ENCODE measurements at regions not wholly inside any gene's neighbourhood (a gene's known extent, or its start where the extent isn't known, plus 50 kb on each side); places are given as distances from the start of the nearest gene placed in this dataset.

DNA sequence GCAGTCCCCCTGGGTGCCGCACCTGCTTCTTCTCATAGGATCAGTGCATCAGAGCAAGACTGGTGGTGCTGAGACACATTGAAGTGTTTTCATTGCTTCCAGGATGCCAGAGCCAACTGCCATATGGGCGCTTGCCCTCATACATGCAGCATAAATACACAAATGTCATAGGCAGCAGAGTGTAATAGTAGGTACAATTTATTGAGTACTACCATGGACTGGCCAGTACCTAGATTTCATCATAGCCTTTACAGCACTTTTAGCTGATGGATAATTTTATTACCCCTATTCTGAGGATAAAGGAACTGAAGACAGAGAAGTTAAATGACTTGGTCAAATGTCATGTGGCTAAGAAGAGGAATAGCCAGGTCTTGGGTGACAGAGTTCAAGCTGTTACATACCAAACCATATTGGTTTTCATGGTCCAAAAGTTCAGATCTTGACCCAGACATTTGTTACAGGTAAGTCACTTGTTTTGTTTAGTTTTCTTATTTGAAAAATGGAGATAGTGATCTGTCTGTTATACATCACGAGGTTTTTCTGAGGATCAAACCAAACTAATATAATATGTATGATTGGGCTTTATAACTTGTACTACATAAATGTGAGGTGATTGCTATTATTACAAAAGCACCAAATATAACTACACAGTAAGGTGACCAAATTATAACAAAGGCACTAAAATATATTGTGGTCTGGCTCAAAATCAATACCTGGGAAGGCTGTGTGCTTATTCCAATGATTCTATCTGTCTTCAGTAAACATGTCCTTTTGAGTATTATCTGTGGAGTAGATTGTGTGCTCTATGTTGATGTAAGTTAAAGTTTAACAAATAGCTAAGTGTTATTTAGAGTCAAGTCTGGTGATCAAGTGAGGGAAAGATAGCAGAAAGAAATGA, 151.9 kb upstream of the CYRIA start (continued):
- TF ChIP-seq, protein P1, sequence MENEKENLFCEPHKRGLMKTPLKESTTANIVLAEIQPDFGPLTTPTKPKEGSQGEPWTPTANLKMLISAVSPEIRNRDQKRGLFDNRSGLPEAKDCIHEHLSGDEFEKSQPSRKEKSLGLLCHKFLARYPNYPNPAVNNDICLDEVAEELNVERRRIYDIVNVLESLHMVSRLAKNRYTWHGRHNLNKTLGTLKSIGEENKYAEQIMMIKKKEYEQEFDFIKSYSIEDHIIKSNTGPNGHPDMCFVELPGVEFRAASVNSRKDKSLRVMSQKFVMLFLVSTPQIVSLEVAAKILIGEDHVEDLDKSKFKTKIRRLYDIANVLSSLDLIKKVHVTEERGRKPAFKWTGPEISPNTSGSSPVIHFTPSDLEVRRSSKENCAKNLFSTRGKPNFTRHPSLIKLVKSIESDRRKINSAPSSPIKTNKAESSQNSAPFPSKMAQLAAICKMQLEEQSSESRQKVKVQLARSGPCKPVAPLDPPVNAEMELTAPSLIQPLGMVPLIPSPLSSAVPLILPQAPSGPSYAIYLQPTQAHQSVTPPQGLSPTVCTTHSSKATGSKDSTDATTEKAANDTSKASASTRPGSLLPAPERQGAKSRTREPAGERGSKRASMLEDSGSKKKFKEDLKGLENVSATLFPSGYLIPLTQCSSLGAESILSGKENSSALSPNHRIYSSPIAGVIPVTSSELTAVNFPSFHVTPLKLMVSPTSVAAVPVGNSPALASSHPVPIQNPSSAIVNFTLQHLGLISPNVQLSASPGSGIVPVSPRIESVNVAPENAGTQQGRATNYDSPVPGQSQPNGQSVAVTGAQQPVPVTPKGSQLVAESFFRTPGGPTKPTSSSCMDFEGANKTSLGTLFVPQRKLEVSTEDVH (IDR thresholded peaks at IDR 0.05; ENCODE audit: low read depth, partially characterized antibody) = no peak
- TF ChIP-seq, protein P2, sequence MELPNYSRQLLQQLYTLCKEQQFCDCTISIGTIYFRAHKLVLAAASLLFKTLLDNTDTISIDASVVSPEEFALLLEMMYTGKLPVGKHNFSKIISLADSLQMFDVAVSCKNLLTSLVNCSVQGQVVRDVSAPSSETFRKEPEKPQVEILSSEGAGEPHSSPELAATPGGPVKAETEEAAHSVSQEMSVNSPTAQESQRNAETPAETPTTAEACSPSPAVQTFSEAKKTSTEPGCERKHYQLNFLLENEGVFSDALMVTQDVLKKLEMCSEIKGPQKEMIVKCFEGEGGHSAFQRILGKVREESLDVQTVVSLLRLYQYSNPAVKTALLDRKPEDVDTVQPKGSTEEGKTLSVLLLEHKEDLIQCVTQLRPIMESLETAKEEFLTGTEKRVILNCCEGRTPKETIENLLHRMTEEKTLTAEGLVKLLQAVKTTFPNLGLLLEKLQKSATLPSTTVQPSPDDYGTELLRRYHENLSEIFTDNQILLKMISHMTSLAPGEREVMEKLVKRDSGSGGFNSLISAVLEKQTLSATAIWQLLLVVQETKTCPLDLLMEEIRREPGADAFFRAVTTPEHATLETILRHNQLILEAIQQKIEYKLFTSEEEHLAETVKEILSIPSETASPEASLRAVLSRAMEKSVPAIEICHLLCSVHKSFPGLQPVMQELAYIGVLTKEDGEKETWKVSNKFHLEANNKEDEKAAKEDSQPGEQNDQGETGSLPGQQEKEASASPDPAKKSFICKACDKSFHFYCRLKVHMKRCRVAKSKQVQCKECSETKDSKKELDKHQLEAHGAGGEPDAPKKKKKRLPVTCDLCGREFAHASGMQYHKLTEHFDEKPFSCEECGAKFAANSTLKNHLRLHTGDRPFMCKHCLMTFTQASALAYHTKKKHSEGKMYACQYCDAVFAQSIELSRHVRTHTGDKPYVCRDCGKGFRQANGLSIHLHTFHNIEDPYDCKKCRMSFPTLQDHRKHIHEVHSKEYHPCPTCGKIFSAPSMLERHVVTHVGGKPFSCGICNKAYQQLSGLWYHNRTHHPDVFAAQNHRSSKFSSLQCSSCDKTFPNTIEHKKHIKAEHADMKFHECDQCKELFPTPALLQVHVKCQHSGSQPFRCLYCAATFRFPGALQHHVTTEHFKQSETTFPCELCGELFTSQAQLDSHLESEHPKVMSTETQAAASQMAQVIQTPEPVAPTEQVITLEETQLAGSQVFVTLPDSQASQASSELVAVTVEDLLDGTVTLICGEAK (IDR thresholded peaks at IDR 0.05; ENCODE audit: borderline replicate concordance) = no peak
- TF ChIP-seq, protein P3, sequence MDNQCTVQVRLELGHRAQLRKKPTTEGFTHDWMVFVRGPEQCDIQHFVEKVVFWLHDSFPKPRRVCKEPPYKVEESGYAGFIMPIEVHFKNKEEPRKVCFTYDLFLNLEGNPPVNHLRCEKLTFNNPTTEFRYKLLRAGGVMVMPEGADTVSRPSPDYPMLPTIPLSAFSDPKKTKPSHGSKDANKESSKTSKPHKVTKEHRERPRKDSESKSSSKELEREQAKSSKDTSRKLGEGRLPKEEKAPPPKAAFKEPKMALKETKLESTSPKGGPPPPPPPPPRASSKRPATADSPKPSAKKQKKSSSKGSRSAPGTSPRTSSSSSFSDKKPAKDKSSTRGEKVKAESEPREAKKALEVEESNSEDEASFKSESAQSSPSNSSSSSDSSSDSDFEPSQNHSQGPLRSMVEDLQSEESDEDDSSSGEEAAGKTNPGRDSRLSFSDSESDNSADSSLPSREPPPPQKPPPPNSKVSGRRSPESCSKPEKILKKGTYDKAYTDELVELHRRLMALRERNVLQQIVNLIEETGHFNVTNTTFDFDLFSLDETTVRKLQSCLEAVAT (IDR thresholded peaks at IDR 0.05) = no peak
- TF ChIP-seq HDGF (IDR thresholded peaks at IDR 0.05) = no peak
- TF ChIP-seq, protein P4, sequence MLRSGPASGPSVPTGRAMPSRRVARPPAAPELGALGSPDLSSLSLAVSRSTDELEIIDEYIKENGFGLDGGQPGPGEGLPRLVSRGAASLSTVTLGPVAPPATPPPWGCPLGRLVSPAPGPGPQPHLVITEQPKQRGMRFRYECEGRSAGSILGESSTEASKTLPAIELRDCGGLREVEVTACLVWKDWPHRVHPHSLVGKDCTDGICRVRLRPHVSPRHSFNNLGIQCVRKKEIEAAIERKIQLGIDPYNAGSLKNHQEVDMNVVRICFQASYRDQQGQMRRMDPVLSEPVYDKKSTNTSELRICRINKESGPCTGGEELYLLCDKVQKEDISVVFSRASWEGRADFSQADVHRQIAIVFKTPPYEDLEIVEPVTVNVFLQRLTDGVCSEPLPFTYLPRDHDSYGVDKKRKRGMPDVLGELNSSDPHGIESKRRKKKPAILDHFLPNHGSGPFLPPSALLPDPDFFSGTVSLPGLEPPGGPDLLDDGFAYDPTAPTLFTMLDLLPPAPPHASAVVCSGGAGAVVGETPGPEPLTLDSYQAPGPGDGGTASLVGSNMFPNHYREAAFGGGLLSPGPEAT (IDR thresholded peaks at IDR 0.05; ENCODE audit: low read depth) = no peak
